ENCODE measurements at regions not wholly inside any gene's neighbourhood (a gene's known extent, or its start where the extent isn't known, plus 50 kb on each side); places are given as distances from the start of the nearest gene placed in this dataset.
A peak's percentile ranks its signal among the peaks of the same experiment; 100 is the strongest.

- H3K27ac ChIP-seq: no peak overlapping the region
- no peak for DNase-seq (ENCODE audit: low read depth, low spot score)
These were observed 133.6 kb downstream of the TMEM26 start for GRCh38 chr10:61319386-61320256.

GRCh38 chr10:61318429-61318828 lies 134.8 kb downstream of the TMEM26 start:
- DNase-seq (ENCODE audit: low read depth, low spot score): no peak
- H3K27ac ChIP-seq: no peak overlapping the region

GRCh38 chr10:61317706-61318105 lies 135.5 kb downstream of the TMEM26 start:
- no peak overlapping the region for H3K27ac ChIP-seq
- DNase-seq (ENCODE audit: low read depth, low spot score): no peak

DNA sequence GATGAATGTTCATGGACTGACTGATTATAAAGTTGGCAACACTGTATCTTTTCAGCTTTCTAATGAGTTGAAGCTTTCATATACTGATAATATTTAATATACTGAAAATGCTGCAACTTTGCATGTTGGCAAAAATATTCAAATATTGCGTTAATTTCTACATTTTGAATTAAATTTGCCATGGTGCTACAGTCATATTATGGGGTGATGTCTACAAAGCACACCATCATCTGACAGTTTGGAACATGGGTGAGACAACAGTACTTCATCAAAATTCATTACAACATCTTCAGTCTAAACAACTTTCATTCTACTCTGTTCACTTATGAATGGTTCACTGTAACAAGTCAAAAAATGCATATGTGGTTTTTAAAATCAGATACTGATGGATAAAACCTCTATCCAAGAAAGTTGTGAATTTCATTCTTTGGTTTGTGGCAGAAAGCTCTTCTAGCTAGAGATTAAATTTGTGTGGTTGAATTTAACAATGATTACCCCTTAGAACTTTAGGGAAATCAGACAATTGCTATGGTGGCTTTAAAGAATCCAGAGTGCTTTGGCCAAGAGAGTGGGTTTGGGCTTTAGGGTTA lies 136.4 kb downstream of the TMEM26 start:
- H3K27ac ChIP-seq: no peak overlapping the region
- DNase-seq (ENCODE audit: low read depth, low spot score): no peak

DNA sequence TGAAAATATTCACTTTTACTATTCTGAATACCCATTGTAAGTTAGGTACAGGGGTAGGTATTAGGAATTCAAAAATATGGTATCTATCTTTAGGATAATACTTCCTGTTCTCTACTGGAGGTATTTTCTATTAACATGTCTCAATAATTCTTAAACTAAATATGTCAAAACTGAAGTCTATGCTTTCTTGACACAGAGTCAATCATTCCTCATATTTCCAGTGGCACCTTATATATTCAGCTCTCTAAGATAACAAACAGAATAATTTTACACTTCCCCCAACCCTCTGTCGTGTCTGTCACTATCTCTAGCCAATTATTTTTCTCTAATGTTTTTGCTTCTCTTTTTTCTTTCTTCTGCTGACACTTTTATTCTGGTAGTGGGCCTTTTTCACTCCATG lies 138.9 kb downstream of the TMEM26 start:
- DNase-seq (ENCODE audit: low read depth, low spot score): no peak

DNA sequence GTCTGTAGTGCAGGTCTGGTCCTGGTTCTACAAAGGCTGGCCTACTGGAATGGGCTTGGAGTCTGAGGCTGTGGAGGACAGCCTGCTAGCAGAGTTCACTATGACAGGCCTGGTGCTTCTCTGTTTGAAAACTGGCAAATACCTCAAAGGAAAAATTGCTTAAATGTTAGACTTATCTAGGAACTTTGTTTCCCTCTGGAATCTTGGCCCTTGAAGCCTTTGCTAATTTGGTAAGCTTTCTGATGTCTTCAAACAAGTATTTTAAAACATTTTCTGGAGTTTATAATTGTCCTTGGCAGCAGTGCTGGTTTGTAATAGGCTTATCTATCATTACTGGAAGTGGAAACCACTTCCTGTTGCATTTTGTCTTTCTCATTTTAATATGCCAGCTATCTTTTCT lies 139.7 kb downstream of the TMEM26 start:
- DNase-seq (ENCODE audit: low read depth, low spot score): no peak
- no peak overlapping the region for H3K27ac ChIP-seq

More for the DNA sequence above, 138.9 kb downstream of the TMEM26 start:
- no peak overlapping the region for H3K27ac ChIP-seq

DNA sequence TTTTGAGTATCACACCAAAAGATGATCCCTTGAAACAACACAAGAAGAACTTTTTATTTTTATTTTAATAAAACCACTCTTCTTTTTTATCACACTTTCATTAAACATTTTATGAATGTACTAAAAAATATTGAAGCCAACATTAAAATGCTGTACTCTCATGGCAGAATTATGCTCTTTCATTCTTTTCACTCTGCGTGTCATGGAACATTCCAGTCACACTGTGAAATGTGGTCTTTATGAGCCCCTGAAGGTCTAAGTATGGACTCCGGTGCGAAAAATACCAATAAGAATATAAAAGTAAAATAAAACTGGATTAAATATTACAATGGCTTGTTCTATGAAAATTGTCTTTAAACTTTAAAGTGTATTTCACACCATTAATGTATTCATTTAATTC lies 148.4 kb downstream of the TMEM26 start:
- H3K27ac ChIP-seq: no peak overlapping the region

DNA sequence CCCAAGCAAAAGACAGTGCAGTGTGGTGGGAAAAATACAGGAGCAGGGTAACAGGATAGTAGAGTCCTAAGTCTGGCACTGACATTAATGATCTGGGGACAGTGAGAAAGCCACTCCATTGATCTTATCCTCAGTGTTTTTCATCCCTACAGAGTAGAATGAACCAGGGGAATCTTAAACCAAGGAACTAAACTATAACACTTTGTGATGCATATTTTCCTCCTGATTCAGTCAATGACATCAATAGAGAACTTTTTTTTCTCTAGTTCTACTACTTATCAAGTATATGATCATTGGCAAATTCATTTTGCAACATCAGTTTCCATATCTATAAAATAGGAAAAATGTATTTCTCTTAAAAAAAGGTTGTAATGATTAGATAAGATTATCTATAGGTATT lies 151.1 kb downstream of the TMEM26 start:
- H3K27ac ChIP-seq: no peak overlapping the region
- DNase-seq (ENCODE audit: low read depth, low spot score): no peak

More for the DNA sequence above, 148.4 kb downstream of the TMEM26 start:
- DNase-seq (ENCODE audit: low read depth, low spot score): no peak

DNA sequence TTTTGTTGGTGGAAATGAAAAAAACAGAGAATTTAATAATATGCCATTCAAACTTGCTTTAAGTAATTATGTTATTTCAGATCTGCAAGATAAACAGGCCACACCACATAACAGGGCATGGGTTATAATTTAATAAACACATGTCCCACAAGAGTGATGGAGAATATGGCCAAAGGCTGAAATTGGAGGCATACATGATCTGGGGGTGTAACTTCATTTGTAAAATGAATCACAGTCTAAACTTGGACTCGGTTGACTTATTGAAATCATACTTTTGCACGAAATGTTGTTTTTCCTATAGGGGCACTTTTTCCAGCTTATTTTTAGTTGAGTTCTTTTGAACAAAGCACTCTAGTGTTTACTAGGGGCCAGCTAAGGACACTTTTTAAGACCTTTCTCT lies 151.6 kb downstream of the TMEM26 start:
- H3K27ac ChIP-seq: no peak overlapping the region
- DNase-seq (ENCODE audit: low read depth, low spot score): no peak

DNA sequence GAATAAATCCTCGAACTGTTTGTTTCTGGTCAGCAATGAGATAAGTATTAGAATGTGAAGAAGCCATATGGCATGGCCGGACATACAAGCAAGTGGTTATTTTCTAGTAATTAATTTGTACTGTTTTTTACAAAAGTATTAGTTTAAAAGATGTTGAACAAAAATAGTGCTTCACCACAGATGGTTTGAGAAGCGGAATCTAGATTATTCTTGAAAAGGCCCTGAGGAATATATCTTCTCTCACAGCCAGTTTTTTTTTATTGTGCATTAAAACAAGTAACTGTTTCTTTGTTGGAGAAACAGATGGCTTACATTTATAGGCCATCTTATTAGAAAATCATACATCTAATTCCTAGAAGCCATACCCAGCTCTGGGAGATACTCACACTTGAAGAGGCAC lies 153.3 kb downstream of the TMEM26 start:
- no peak overlapping the region for H3K27ac ChIP-seq
- no peak for DNase-seq (ENCODE audit: low read depth, low spot score)

DNA sequence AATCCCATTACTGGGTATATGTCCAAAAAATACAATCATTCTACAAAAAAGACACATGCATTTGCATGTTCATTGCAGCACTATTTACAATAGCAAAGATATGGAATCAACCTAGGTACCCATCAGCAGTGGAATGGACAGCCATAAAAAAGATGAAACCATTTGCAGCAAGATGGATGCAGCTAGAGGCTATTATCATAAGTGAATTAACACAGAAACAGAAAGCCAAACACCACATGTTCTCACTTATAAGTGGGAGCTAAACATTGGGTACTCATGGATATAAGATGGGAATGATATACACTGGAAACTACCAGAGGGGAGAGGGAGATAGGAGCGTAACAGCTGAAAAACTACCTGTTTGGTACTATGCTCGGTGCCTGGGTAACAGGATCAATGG lies 154.0 kb downstream of the TMEM26 start:
- no peak overlapping the region for H3K27ac ChIP-seq

GRCh38 chr10:61298194-61298593 lies 155.0 kb downstream of the TMEM26 start:
- DNase-seq (ENCODE audit: low read depth, low spot score): no peak
- no peak overlapping the region for H3K27ac ChIP-seq

More for the DNA sequence above, 154.0 kb downstream of the TMEM26 start:
- no peak for DNase-seq (ENCODE audit: low read depth, low spot score)

GRCh38 chr10:61296161-61296560 lies 157.0 kb downstream of the TMEM26 start:
- no peak overlapping the region for H3K27ac ChIP-seq
- DNase-seq (ENCODE audit: low read depth, low spot score): no peak

- no peak overlapping the region for H3K27ac ChIP-seq
- no peak for DNase-seq (ENCODE audit: low read depth, low spot score)
These were observed 159.1 kb downstream of the TMEM26 start for GRCh38 chr10:61294131-61294530.

GRCh38 chr10:61289813-61290212 lies 163.4 kb downstream of the TMEM26 start:
- DNase-seq (ENCODE audit: low read depth, low spot score): no peak
- H3K27ac ChIP-seq: no peak overlapping the region

GRCh38 chr10:61286686-61287085 lies 166.5 kb downstream of the TMEM26 start:
- H3K27ac ChIP-seq: no peak overlapping the region
- no peak for DNase-seq (ENCODE audit: low read depth, low spot score)

DNA sequence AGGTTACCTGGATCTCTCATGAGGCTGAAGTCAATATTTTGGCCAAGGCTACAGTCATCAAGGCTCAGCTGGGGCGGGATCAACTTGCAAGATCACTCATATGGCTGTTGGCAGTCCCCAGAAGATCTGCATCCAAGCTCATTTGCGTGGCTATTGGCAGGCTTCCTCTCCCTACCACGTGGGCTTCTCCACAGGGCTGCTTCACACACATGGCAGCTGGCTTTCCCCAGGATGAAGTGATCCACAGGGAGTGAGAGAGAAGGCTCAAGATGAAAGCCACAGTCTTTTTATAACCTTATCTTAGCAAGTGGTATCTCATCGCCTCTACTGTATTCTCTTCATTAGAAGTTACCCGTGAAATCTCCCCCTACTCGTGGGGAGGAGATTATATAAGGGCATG lies 167.4 kb downstream of the TMEM26 start:
- no peak for DNase-seq (ENCODE audit: low read depth, low spot score)
- H3K27ac ChIP-seq: no peak overlapping the region

- DNase-seq (ENCODE audit: low read depth, low spot score): peak; percentile 5
- peak overlapping the region; percentile 43 for H3K27ac ChIP-seq
These were observed 168.8 kb downstream of the TMEM26 start for GRCh38 chr10:61284222-61284890.

GRCh38 chr10:61283481-61284221 lies 169.5 kb downstream of the TMEM26 start:
- H3K27ac ChIP-seq: peak overlapping the region; percentile 43
- DNase-seq (ENCODE audit: low read depth, low spot score): peak; percentile 18

- H3K27ac ChIP-seq: no peak overlapping the region
- no peak for DNase-seq (ENCODE audit: low read depth, low spot score)
These were observed 170.1 kb downstream of the TMEM26 start for GRCh38 chr10:61283066-61283465.

- H3K27ac ChIP-seq: no peak overlapping the region
- peak; percentile 48 for DNase-seq (ENCODE audit: low read depth, low spot score)
These were observed 172.9 kb downstream of the TMEM26 start for GRCh38 chr10:61280303-61280702.

All from epithelial cell of prostate (primary cell).